ENCODE measurements at regions not wholly inside any gene's neighbourhood (a gene's known extent, or its start where the extent isn't known, plus 50 kb on each side); places are given as distances from the start of the nearest gene placed in this dataset.

DNA sequence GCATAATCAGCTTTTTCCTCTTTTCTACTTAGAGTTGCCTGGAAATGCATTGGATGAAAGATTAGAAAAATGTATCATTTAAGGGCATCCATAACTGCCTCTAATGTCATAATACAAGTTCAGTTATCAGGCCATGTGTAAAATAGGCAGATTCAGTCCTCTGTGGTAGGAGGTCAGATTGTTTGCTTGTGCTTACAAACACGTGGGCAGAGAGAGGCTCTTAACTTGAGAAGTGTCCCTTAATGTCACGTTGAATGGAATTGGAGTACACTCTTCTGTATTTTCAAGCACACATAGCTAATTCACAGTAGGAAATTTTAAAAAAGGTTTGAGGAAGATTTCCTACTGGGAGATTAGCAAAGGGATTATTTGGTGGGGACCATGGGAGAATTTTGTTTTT lies 359.8 kb upstream of the MTPN start:
- TF ChIP-seq, protein P1, sequence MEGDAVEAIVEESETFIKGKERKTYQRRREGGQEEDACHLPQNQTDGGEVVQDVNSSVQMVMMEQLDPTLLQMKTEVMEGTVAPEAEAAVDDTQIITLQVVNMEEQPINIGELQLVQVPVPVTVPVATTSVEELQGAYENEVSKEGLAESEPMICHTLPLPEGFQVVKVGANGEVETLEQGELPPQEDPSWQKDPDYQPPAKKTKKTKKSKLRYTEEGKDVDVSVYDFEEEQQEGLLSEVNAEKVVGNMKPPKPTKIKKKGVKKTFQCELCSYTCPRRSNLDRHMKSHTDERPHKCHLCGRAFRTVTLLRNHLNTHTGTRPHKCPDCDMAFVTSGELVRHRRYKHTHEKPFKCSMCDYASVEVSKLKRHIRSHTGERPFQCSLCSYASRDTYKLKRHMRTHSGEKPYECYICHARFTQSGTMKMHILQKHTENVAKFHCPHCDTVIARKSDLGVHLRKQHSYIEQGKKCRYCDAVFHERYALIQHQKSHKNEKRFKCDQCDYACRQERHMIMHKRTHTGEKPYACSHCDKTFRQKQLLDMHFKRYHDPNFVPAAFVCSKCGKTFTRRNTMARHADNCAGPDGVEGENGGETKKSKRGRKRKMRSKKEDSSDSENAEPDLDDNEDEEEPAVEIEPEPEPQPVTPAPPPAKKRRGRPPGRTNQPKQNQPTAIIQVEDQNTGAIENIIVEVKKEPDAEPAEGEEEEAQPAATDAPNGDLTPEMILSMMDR (IDR thresholded peaks at IDR 0.05; ENCODE audit: insufficient read depth, low read depth, low read length), result no peak
- TF ChIP-seq EZH2 (IDR thresholded peaks at IDR 0.05; ENCODE audit: insufficient read depth, low read length), result no peak
